ENCODE measurements at regions not wholly inside any gene's neighbourhood (a gene's known extent, or its start where the extent isn't known, plus 50 kb on each side); places are given as distances from the start of the nearest gene placed in this dataset.

DNA sequence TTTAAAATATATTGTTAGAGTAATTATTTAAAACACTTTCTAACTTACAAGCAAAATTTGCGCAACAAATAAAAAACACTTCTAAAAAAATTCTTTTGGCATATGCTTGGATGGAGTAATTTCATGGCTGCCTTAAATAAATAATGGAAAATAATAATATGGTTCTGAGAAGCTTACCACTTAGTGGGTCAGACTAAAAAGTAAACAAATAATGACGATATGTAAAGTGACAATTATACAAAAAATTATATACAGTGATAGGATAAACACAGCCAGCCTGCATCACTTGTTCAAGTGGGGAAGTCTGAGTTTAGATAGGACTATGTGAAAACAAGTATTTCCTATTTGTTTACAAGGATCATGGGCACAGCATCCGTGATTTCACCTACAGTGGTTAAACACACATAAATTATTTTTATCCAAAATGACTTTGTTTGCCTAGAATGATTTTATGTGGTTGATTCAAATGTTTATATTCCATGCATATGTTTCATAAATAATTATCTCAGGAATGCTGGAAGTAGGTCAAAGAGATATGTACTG is 141.7 kb upstream of the SEMA3D start:
- RAD21 ChIA-PET (ENCODE audit: low non-redundant PET in 1 of 2, low total read pairs in 2 of 2, uncharacterized antibody in 2 of 2, unreplicated experiment in 2 of 2), result no interaction called here
- BruUV-seq (replicated peaks), result no TSS peak
- Histone ChIP-seq H3K36me3 (ENCODE audit: control insufficient read depth in 1 of 2, insufficient read depth in 2 of 2, low read length in 2 of 2) (no peaks in the 10 kb centered on the region), H3K27ac (ENCODE audit: low read depth, low read length) (no peak overlapping the region), H3K4me1 (ENCODE audit: control insufficient read depth in 1 of 2, insufficient read depth in 2 of 2, low read length in 2 of 2) (no peaks in the 10 kb centered on the region), H3K4me3 (replicated peaks in 1 of 2; ENCODE audit: low read depth in 1 of 2, low read length in 2 of 2) (no peak overlapping the region), H3K9me2 (ENCODE audit: insufficient read depth) (no peaks in the 10 kb centered on the region), H3K4me2 (ENCODE audit: low read length) (no peak overlapping the region), H4K20me1 (ENCODE audit: insufficient read depth) (no peaks in the 10 kb centered on the region), H3K9ac (ENCODE audit: low read length) (no peak overlapping the region), H3K9me3 (ENCODE audit: control insufficient read depth in 1 of 2, insufficient read depth in 1 of 2, low read depth in 1 of 2, low read length in 2 of 2) (no peaks in the 10 kb centered on the region), H2AFZ (ENCODE audit: low read depth, low read length, poor library complexity, severe bottlenecking) (no peak overlapping the region), H3K79me2 (ENCODE audit: insufficient read depth, low read length) (no peaks in the 10 kb centered on the region), H3K27me3 (ENCODE audit: insufficient read depth, low read length) (no peaks in the 10 kb centered on the region)
- POLR2A ChIA-PET, result no interaction called here
- ATAC-seq (no peak), DNase-seq (ENCODE audit: low read depth, low spot score) (no peak)
- intact Hi-C loops (cut with micrococcal nuclease), result no loop called here
- TF ChIP-seq, protein P1, sequence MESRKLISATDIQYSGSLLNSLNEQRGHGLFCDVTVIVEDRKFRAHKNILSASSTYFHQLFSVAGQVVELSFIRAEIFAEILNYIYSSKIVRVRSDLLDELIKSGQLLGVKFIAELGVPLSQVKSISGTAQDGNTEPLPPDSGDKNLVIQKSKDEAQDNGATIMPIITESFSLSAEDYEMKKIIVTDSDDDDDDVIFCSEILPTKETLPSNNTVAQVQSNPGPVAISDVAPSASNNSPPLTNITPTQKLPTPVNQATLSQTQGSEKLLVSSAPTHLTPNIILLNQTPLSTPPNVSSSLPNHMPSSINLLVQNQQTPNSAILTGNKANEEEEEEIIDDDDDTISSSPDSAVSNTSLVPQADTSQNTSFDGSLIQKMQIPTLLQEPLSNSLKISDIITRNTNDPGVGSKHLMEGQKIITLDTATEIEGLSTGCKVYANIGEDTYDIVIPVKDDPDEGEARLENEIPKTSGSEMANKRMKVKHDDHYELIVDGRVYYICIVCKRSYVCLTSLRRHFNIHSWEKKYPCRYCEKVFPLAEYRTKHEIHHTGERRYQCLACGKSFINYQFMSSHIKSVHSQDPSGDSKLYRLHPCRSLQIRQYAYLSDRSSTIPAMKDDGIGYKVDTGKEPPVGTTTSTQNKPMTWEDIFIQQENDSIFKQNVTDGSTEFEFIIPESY (IDR thresholded peaks at IDR 0.05; ENCODE audit: extremely low read depth, insufficient replicate concordance, low read length), result no peak
- TF ChIP-seq EZH2phosphoT487 (IDR thresholded peaks at IDR 0.05; ENCODE audit: borderline replicate concordance) (no peak), EZH2 (IDR thresholded peaks at IDR 0.05) (no peak), YY1 (IDR thresholded peaks at IDR 0.05; ENCODE audit: extremely low read depth, insufficient replicate concordance, low read depth, low read length) (no peak), SP1 (IDR thresholded peaks at IDR 0.05; ENCODE audit: low read depth) (no peak), ZNF274 (IDR thresholded peaks at IDR 0.05; ENCODE audit: low read depth, low read length) (no peak), RAD21 (IDR thresholded peaks at IDR 0.05; ENCODE audit: low read depth) (no peak), ELF1 (IDR thresholded peaks at IDR 0.05; ENCODE audit: borderline replicate concordance, low read depth) (no peak), POLR2A (IDR thresholded peaks at IDR 0.05; ENCODE audit: borderline replicate concordance, extremely low read depth, insufficient read depth, insufficient read length) (no peak), EGR1 (IDR thresholded peaks at IDR 0.05; ENCODE audit: low read depth) (no peak), POLR2AphosphoS5 (IDR thresholded peaks at IDR 0.05; ENCODE audit: low read depth, low read length) (no peak), CTCF (IDR thresholded peaks at IDR 0.05 in 2 of 3, conservative IDR thresholded peaks at IDR 0.05 in 1 of 3; ENCODE audit: borderline replicate concordance in 1 of 3, insufficient read depth in 1 of 3, low read depth in 2 of 3, low read length in 2 of 3) (no peak), JUND (IDR thresholded peaks at IDR 0.05) (no peak)
- TF ChIP-seq, protein P2, sequence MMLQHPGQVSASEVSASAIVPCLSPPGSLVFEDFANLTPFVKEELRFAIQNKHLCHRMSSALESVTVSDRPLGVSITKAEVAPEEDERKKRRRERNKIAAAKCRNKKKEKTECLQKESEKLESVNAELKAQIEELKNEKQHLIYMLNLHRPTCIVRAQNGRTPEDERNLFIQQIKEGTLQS (IDR thresholded peaks at IDR 0.05), result no peak
- CTCF ChIA-PET, result no interaction called here
